Fibroblast of the conjunctiva (primary cell): ENCODE measurements at regions not wholly inside any gene's neighbourhood (a gene's known extent, or its start where the extent isn't known, plus 50 kb on each side); places are given as distances from the start of the nearest gene placed in this dataset.

Experiments
- DNase-seq: peaks from one replicate; pipeline ENCODE4 v3.0.0-alpha.2; 2010; ENCODE audit warnings: low read depth

- peak; percentile 16 for DNase-seq
Observed at GRCh38 chrX:22325096-22325495, 52.4 kb downstream of the CBLL2 start.

GRCh38 chrX:22329783-22330182 lies 57.1 kb downstream of the CBLL2 start:
- no peak for DNase-seq

GRCh38 chrX:22338740-22339139 lies 66.0 kb downstream of the CBLL2 start:
- DNase-seq = no peak

DNA sequence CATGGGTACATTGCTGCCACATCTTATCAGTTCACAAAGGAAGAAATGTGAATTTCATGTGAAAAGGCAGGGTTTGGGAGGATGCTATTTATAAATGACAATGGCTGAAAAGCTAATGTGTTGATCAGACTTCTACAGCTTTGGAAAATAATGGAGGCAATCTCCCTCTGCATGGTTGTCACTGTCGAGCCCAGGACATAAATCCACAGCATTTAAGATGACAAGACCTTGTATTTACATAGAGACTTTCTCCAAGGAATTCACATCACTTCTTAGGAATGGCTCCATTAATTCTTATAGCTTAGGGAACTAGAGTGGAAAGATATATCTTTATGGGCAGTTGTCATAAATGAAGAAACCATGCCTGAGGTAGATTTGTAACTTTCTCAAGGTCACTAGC lies 66.7 kb downstream of the CBLL2 start:
- no peak for DNase-seq

- DNase-seq = no peak
Observed at GRCh38 chrX:22340022-22340616, 67.4 kb downstream of the CBLL2 start.

GRCh38 chrX:22343192-22343591 lies 70.5 kb downstream of the CBLL2 start:
- no peak for DNase-seq

DNA sequence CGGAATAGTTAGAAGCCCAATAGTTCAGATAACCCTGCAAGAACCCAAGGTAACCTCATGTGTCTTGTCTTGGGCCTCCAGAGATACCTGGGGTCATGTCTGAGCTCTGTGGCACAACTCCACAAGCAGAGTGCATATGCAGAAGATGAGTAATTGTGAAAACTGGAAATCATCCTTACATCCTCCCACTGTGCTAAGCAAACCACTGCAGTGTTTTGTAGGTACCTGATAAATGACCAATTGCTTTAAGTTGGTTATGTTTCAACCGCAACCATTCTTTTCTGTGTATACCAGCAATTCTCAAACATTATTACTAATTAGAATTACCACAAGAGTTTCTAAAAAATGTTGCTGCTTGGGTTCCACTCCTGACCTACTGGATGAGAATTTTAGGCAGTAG lies 73.2 kb downstream of the CBLL2 start:
- no peak for DNase-seq

- DNase-seq = no peak
Observed at GRCh38 chrX:22347491-22347890, 74.8 kb downstream of the CBLL2 start.

- DNase-seq = no peak
Observed at GRCh38 chrX:22349116-22349515, 76.4 kb downstream of the CBLL2 start.

GRCh38 chrX:22351076-22351475 lies 78.4 kb downstream of the CBLL2 start:
- DNase-seq = no peak

GRCh38 chrX:22351966-22352365 lies 79.3 kb downstream of the CBLL2 start:
- DNase-seq = no peak

DNA sequence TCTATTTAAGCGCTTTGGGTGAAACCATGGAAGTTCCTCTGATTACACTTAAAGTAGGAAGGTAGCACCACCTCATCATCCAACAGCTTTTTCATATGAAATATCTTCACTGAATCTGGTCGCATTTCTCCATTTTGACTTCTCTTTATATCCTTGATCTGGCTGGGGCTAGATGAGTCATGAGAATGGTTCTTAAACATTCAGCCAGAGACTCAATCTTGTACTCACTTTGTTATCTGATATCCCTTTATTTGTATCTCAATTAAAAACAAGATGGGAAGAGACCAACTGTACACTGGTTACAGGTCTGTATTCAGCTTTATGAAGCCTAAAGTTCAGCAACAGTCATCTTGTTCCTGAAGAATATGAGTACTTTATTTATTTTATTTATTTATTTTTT lies 84.9 kb downstream of the CBLL2 start:
- no peak for DNase-seq

- DNase-seq = no peak
Observed at GRCh38 chrX:22360129-22360528, 87.4 kb downstream of the CBLL2 start.

GRCh38 chrX:22365460-22365859 lies 92.7 kb downstream of the CBLL2 start:
- DNase-seq = peak; percentile 59

DNA sequence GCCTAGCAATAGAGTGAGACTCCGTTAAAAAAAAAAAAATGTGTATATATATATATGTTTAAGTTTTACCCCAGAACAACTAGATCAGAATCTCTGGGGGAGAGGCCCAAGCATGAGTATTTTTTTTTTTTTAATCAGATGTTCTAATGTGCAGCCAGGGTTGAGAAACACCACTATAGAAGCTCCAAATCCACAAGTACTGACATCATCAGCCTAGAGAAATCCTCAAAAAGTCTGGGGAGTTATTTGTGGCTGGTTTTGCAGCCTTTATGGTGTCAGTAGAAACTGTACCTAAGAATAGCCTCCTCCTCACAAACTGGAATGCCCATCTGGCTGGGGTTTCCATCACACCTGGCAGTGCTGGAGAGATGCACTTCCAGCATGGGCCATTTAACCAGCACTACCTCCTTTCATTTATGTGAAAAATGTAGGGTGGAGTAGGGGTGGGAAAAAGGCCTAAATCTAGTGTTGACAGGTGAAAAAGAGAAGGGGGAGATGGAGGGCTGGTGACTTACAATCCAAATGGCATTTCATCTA lies 93.5 kb downstream of the CBLL2 start:
- no peak for DNase-seq

GRCh38 chrX:22366906-22367305 lies 94.2 kb downstream of the CBLL2 start:
- DNase-seq = no peak

DNA sequence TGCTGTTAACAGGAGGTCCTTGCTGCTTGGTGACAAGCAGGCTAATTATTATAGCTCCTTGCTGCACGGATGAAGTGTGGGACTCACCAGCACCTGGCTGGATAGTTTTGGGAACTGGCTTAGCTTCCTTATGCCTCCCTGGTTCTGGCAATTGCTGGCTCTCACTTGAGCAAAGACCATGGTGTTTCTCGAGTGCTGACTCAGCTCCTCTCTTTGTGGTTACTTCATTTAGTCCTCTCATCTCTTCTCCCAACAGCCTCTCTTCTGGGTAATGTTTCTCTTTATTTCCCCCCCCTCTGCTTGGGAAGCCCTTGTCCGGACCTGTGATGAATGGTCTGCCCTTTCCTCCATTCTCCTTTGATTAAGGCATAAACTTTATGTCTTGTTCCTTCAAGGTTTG lies 100.4 kb downstream of the CBLL2 start:
- DNase-seq = no peak

GRCh38 chrX:22373766-22374165 lies 101.1 kb downstream of the CBLL2 start:
- no peak for DNase-seq

- no peak for DNase-seq
Observed at GRCh38 chrX:22376369-22376768, 103.7 kb downstream of the CBLL2 start.

DNA sequence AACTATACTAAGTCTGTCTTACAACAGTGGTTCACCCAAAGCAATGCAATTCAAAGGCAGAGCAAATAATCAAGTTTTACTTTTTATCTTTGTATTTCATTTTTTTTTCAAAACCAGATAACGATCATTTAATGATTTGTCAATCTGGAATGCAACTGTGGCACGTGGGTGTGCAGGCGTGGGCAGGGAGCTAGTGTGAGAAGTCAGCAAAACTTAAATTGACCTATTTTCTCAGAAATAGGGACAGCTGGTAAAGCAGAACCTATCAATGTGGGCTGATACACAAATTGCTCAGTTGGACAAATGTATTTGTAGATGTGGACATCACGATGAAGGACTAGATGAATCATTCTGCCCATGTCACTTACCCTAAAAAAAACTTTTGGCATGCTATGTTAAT lies 105.6 kb downstream of the CBLL2 start:
- no peak for DNase-seq

- DNase-seq = no peak
Observed at GRCh38 chrX:22383988-22384387, 111.3 kb downstream of the CBLL2 start.

GRCh38 chrX:22389556-22390179 lies 117.0 kb downstream of the CBLL2 start:
- DNase-seq = peak; percentile 36

- no peak for DNase-seq
Observed at GRCh38 chrX:22392133-22392948, 119.6 kb downstream of the CBLL2 start.
